K562 (cell line): ENCODE measurements at regions not wholly inside any gene's neighbourhood (a gene's known extent, or its start where the extent isn't known, plus 50 kb on each side); places are given as distances from the start of the nearest gene placed in this dataset.

Source experiments
- CBX5 ChIP-seq: IDR thresholded peaks from 2 replicates; pipeline ENCODE4 v1.6.1; 2014; ENCODE audit warnings: low read depth, borderline replicate concordance
- HCFC1 ChIP-seq: IDR thresholded peaks from 2 replicates; pipeline ENCODE4 v1.6.1; 2012; ENCODE audit warnings: low read depth, low read length, improper control_type of control experiment
- NFIC ChIP-seq: fragments of 450-650 bp; IDR thresholded peaks from 2 replicates; pipeline ENCODE4 v1.6.1; 2017; ENCODE audit warnings: mild to moderate bottlenecking, inconsistent platforms
- ZNF830 ChIP-seq: fragments of 250-450 bp; sonication (Bioruptor Pico); IDR thresholded peaks from 2 replicates; pipeline ENCODE4 v1.5.0; 2021; ENCODE audit warnings: mild to moderate bottlenecking

DNA sequence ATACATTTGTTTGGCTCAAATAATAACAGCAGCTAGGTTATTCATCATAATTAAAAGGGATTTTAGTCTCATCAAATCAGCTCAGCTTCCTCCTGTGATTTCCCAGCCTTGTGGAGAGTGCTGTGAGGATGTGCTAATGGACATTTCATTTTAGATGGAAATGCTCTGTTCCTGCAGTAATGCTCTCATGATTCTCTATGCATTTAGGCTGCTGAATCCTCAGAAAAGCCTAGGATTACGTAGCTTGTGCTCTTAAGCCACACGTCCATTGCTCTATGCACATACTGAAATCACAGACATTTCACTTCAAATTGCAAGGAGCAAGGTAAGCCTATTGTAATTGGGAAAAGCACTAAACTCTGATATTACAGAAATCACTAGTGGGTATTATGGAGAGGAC, 226.6 kb upstream of the TMEM260 start:
- TF ChIP-seq CBX5 = no peak
- TF ChIP-seq NFIC = no peak
- no peak for TF ChIP-seq HCFC1
- no peak for TF ChIP-seq ZNF830 (CRISPR knock-in tag)
